ENCODE measurements at regions not wholly inside any gene's neighbourhood (a gene's known extent, or its start where the extent isn't known, plus 50 kb on each side); places are given as distances from the start of the nearest gene placed in this dataset.

- DNase-seq, result no peak
These were observed 353.3 kb downstream of the SEC14L1 start for GRCh38 chr17:77493901-77494663.

- peak; percentile 56 for DNase-seq
These were observed 354.1 kb downstream of the SEC14L1 start for GRCh38 chr17:77494664-77495435.

- no peak for DNase-seq
These were observed 354.8 kb downstream of the SEC14L1 start for GRCh38 chr17:77495575-77495974.

DNA sequence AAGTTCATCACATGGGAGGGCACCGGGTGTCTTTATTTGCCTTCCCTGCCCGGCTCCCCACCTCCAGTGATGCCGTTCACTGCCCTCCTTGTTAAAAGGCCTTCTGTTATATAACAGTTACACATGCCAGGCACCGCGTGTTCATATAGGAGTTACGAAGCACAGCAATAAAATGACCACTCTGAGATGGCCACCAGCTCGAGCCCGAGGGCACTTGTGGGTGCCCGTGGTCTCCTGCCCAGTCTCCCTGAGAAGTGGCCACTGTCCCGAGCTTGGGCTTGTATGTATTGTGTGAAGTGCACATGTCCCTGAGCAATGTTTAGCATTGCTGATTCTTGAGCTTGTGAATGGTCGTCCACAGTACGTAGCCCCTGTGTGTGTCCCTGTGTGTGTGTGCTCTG is 355.6 kb downstream of the SEC14L1 start:
- DNase-seq, result no peak

GRCh38 chr17:77496831-77497577 is 356.2 kb downstream of the SEC14L1 start:
- DNase-seq, result no peak

DNA sequence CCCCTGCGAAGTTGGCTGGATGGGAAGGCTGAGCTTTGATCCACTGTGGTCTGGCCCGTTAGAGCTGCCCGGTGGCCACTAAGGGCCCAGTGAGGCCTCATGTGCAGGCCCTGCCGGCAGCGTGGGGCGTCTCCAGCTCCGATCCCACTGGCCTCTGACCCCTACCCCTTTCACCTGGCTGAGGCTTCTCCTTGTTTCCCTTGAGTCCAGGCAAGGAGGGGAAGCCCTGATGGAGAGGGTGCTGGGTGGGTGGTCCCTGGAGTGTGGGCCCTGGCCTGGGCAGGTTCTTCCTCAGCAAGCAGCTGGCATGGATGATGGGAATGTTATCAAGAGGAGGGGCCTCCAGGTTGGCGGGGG is 356.8 kb downstream of the SEC14L1 start:
- no peak for DNase-seq

DNA sequence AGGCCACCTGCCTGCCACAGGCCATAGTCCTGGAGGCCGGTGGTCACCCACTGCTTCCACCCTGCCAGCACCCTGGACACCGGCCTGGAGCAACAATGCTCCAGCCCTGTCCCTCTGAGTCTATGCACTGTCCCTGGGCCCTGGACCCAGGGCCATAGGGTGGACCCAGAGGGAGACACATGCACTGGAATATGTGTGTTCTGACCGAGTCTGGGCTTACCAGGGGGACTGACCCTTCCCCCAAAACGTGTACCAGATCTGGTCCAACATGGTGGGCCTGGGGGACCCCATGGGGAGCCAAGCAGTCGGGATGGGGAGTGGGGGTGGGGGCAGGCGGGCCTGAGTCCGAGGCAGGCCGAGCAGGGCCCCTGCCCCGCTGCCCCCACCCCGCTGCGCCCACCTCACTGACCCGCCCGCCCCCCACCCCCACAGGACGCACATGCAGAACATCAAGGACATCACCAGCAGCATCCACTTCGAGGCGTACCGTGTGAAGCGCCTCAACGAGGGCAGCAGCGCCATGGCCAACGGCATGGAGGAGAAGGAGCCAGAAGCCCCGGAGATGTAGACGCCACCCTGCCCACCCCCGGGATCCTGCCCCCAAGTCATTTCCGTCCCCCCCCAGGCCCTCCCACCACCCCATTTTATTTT is 357.4 kb downstream of the SEC14L1 start:
- no peak for DNase-seq

- DNase-seq, result no peak
These were observed 358.3 kb downstream of the SEC14L1 start for GRCh38 chr17:77498791-77499698.

DNA sequence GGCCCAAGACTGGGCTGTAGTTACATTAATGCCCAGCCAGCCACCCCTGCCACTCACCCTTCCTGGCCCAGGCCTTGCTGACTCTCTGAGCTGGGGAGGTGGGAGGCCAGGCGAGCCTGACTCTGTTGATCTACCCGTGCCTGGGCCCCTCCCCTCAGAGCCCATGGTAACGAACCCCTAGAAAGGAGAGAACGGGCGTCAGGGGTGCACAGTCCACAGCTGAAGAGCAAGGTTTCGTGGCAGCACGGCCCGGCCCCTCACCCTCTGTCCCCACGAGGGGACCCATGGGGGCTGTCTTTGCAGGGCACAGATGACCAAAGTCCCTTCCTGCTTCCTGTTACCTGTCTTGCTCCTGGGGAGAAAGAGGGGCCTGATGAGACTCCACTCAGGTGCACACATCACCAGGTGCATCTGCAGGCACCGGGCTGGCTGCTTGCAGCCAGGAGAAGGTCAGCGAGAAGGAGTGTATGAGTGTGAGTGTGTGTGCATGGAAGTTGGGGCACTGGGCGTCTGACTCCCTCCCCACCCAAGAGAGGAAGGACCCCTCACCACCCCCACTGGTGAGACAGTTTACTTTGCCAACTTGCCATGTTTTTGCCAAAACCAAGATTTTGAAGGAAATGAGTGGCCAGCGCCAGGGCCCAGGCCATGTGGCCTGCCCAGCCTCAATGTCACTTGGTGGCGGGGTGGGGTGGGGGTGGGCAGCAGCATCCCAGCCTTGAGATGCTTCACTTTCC is 359.1 kb downstream of the SEC14L1 start:
- no peak for DNase-seq

DNA sequence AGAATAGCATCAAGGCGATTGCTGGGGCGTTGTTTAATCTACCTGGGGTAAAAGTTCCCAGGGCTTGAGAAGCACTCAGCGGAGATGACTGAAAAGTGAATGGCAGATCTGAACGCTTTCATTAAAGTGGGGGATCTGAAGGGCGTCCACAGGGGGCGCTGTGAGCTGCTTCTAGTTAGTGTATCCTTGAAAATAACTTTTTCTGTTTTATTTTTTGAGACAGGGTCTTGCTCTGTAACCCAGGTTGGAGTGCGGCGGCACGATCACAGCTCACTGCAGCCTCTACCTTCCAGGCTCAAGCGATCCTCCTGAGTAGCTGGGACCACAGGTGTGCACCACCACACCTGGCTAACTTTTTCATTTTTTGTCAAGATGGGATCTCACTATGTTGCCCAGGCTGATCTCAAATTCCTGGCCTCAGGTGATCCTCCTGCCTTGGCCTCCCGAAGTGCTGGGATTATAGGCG is 360.4 kb downstream of the SEC14L1 start:
- DNase-seq, result no peak

- DNase-seq, result no peak
These were observed 361.2 kb downstream of the SEC14L1 start for GRCh38 chr17:77501751-77502625.

- no peak for DNase-seq
These were observed 362.0 kb downstream of the SEC14L1 start for GRCh38 chr17:77502626-77503292.

DNA sequence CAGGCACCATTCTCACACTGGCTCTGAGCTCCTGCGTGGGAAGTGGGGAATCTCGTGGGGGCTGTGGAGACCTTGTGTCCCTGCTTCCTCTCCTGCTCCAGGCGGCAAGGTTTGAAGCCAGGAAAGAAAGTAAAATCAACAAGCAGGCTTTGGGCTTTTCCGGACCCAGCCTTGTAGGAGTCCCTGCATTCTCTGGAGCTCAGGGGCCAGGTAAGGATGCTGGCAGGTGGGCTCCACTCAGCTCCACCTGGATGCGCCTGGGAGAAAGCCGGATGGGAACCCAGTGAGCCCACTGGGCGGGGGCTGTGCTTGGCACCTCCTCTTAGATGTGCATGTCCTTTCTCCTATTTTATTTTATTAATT is 362.5 kb downstream of the SEC14L1 start:
- DNase-seq, result no peak

DNA sequence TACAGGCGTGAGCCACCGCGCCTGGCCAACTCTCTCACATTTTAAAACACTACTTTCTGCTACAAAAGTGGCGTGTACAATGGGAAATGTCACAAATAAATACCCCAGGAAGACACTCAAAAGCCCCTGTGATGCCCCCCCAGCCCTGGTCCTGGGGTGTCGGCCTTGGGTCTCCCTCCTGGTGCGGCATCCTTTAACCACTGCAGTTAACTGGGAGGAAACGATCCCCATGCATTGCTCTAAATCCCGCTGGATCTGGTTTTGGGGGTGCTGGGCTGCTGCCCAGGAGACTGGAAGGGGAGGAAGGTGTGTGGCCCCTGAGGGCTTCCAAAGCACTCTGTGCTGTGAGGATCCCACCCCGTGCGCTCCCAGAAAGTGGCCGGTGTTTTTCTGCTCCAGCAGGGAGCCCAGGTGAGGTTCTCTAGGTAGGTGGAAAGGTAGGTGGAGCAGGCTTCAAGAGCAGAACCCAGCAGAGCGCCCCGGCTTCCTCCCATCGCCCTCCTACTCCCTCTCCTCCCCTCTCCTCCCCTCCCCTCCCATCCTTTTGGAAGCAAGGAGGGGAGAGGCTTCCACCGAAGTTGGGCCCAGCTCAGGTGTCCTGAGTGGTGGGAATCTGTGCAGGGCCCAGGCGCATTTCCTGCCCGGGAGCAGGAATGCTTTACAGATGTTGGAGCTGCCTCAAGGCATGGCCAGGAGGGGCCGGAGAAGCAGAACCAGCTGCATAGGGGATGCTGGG is 363.3 kb downstream of the SEC14L1 start:
- no peak for DNase-seq

DNA sequence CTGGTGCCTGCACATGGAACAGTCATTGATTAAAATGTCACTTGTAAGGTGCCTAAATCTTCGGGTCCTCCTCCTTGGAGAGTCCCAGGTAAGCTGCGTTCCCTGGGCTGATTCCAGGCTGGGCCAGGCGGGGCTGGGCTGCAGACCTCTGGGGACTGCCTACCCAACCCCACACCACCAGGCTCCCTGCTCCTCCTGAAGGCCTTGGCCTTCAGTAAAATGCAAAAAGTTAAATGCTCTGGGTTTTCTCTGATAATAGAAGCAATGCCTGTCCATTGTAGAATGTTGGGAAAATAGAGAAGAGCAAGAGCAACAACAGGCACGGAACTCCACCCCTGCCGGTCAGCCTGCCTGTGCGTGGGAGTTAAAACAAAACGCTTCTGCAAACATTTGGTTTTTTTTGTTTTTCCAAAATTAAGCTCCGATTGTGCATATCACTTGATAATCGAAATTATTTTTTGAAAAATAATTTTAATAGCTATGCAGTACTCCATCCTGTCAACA is 363.9 kb downstream of the SEC14L1 start:
- DNase-seq, result no peak

GRCh38 chr17:77505181-77505639 is 364.4 kb downstream of the SEC14L1 start:
- no peak for DNase-seq

DNA sequence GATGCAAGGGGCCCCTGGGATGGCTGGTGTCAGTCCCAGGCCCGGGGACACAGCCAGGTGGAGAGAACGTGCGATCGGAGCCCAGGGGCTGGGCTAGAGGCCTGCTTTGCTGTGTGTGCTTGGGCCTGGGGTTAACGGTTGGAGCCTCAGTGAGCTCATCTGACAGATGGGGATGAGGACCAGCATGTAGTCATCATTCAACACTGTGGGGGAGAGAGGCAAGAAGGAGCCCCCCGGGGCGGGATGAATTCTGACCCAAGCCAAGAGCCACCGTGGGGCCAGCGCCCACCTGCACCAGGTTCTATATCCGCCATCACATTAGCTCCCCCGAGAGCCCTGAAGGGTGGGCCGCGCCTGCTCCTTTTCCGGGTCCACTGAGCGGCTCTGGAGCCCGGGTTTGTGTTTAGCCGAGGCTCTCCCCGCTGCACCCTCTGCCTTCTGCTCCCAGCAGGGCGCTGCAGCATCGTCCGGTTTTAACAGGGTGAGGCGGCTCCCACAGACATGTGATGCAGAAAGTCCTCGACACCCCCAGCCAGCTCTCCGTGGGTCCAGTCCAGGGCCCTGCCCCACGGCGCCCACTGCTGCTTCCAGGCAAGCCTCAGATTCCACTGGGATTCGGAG is 365.7 kb downstream of the SEC14L1 start:
- no peak for DNase-seq

Data from NCI-H2171 treated with DMSO at 0.1 percent for 48 hours (cell line).